Heart left ventricle (tissue), 16 donors: ENCODE measurements at regions not wholly inside any gene's neighbourhood (a gene's known extent, or its start where the extent isn't known, plus 50 kb on each side); places are given as distances from the start of the nearest gene placed in this dataset.

ENCODE experiments used
- ATAC-seq, 4 donors: fragments of 200-7000 bp; cut with Tn5 transposase; one replicate each; pipeline ENCODE4 v1.9.1; 2020 to 2022; ENCODE audit warnings: moderate library complexity in 4 of 4, mild to moderate bottlenecking in 3 of 4, moderate number of reproducible peaks in 1 of 4
- DNase-seq, 5 donors: peaks; one replicate each; pipeline ENCODE4 v3.0.0-alpha.2; 2020
- H3K27ac ChIP-seq, 12 donors: fragments of 200-600 bp; sonication (generic) in 4 of 12; one replicate each; pipeline versions ENCODE4 v1.5.0 to v1.8.0; 2016 to 2022; ENCODE audit warnings: mild to moderate bottlenecking in 2 of 12
- H3K27me3 ChIP-seq, 9 donors: fragments of 200-600 bp; sonication (generic) in 2 of 9; one replicate each; pipeline versions ENCODE4 v1.5.1 to v1.8.0; 2016 to 2022; ENCODE audit warnings: mild to moderate bottlenecking in 3 of 9
- H3K36me3 ChIP-seq, 9 donors: fragments of 200-600 bp; sonication (generic) in 2 of 9; one replicate each; pipeline versions ENCODE4 v1.5.0 to v1.8.0; 2018 to 2022; ENCODE audit warnings: mild to moderate bottlenecking in 2 of 9
- H3K4me1 ChIP-seq, 12 donors: fragments of 200-600 bp; sonication (generic) in 4 of 12; one replicate each; pipeline versions ENCODE4 v1.5.0 to v1.8.0; 2016 to 2022; ENCODE audit warnings: mild to moderate bottlenecking in 3 of 12
- H3K4me3 ChIP-seq, 12 donors: fragments of 200-600 bp; sonication (generic) in 4 of 12; one replicate each; pipeline versions ENCODE4 v1.5.0 to v1.8.0; 2017 to 2022; ENCODE audit warnings: mild to moderate bottlenecking in 9 of 12, moderate library complexity in 4 of 12
- H3K9me3 ChIP-seq, 12 donors: fragments of 200-600 bp; sonication (generic) in 4 of 12; one replicate each; pipeline versions ENCODE4 v1.5.0 to v1.8.0; 2016 to 2022; ENCODE audit warnings: mild to moderate bottlenecking in 1 of 12
- POLR2A ChIP-seq, 2 donors: fragments of 450-650 bp; IDR thresholded peaks; one replicate each; pipeline ENCODE4 v1.6.1; 2017; ENCODE audit warnings: antibody characterized with exemption in 2 of 2, mild to moderate bottlenecking in 2 of 2, moderate library complexity in 2 of 2
- WGBS, 4 donors: extraction: QIAGEN DNeasy Blood & Tissue Kit in 2 of 4; methylation state at CpG; one replicate each; pipeline versions ENCODE4 v1.1.5 to v1.1.7; 2013 to 2018; 5-methylcytosine and 5-hydroxymethylcytosine counted together
- intact Hi-C, 10 donors: fragments of 100-400 bp; cut with DNase I; formaldehyde crosslinking; loops; one replicate each; pipeline versions ENCODE4 v1.11.1 to v1.14.2; 2022
- TF ChIP-seq, protein P1 (sequence below), 12 donors: fragments of 200-600 bp; sonication (generic) in 4 of 12; IDR thresholded peaks; one replicate each; pipeline versions ENCODE4 v1.5.0 to v1.8.0; 2018 to 2022; ENCODE audit warnings: antibody characterized with exemption in 12 of 12, mild to moderate bottlenecking in 5 of 12
- donor health status: ischemic (EF 13 %, LVEDD 7.1; RV severe dilation, severe dysfunction).
- donor health status: healthy with polysubstance abuse.
- donor health status: DM: no; HTN: yes; CAD: no.
- donor health status: DM: no; HTN: no; CAD: no.
- donor health status: ischemic (EF 25% LVEDD 6.9; RV normal size, moderate dysfunction).
- donor health status: ischemic (EF 25% LVEDD 5.7; RV mildly dilated, moderate dysfunction).
- donor health status: healthy.
- donor health status: DM: yes; HTN: yes; CAD: no.
- donor health status: ischemic (EF 35%, LVEDD 5.7; RV mildly dilated, moderate dysfunction).
- donor health status: nonischemic (EF 11% LVEDD 7.7; RV severe dilation, severe dysfunction).
- donor health status: DM: yes; HTN: yes; CAD: no.
- donor health status: PGD.
- donor health status: ischemic (EF 29% LVEDD 5.4; RV normal size, mild dysfunction).
- donor health status: nonischemic (EF 23%, LVEDD 6.1; RV moderate dilation, normal function).

DNA sequence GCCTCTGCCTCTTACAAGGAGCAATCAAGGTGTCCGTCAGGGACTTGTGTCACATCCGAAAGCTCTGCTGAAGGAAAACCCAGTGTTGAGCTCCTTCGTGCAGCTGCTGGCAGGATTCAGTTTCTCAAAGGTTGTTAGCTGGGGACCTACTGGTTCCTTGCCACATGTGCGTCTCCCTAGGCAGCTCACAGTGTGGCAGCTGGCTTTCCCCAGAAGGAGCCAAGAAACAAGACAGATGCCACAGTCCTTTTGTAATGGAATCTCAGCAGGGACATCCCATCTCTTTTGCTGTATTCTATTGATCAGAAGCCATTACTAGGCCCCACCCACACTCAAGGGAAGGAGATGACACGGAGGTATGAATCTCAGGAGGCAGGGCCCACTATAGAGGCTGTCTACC lies 488.8 kb downstream of the CD83 start:
- no peaks in the 10 kb centered on the region for H3K36me3 ChIP-seq
- no peak overlapping the region for H3K4me3 ChIP-seq
- no peak for TF ChIP-seq POLR2A (IDR thresholded peaks at IDR 0.05)
- TF ChIP-seq, protein P1, sequence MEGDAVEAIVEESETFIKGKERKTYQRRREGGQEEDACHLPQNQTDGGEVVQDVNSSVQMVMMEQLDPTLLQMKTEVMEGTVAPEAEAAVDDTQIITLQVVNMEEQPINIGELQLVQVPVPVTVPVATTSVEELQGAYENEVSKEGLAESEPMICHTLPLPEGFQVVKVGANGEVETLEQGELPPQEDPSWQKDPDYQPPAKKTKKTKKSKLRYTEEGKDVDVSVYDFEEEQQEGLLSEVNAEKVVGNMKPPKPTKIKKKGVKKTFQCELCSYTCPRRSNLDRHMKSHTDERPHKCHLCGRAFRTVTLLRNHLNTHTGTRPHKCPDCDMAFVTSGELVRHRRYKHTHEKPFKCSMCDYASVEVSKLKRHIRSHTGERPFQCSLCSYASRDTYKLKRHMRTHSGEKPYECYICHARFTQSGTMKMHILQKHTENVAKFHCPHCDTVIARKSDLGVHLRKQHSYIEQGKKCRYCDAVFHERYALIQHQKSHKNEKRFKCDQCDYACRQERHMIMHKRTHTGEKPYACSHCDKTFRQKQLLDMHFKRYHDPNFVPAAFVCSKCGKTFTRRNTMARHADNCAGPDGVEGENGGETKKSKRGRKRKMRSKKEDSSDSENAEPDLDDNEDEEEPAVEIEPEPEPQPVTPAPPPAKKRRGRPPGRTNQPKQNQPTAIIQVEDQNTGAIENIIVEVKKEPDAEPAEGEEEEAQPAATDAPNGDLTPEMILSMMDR (IDR thresholded peaks at IDR 0.05) = no peak
- WGBS, 4 donors = 96 to 98% (median 97%) methylated on average over 5 of the region's 5 CpGs
- DNase-seq (no peak), ATAC-seq (no peak)
- H3K9me3 ChIP-seq = no peaks in the 10 kb centered on the region
- intact Hi-C loops = no loop called here
- H3K4me1 ChIP-seq = no peaks in the 10 kb centered on the region
- no peaks in the 10 kb centered on the region for H3K27me3 ChIP-seq
- H3K27ac ChIP-seq = no peak overlapping the region

- H3K9me3 ChIP-seq = peaks cover 0 to 1% (median 0%) of the 10 kb centered on the region in 12 donors
- no peak for DNase-seq
- H3K4me1 ChIP-seq = peaks cover 0 to 4% (median 0%) of the 10 kb centered on the region in 12 donors
- H3K36me3 ChIP-seq = no peaks in the 10 kb centered on the region
- no peak overlapping the region for H3K4me3 ChIP-seq
- ATAC-seq = no peak
- intact Hi-C loops = no loop called here
- H3K27ac ChIP-seq = no peak overlapping the region
- 93 to 98% (median 96%) methylated on average over 4 of the region's 4 CpGs for WGBS, 4 donors
- TF ChIP-seq, protein P1 (IDR thresholded peaks at IDR 0.05) = no peak
- TF ChIP-seq POLR2A (IDR thresholded peaks at IDR 0.05) = no peak
- H3K27me3 ChIP-seq = no peaks in the 10 kb centered on the region
These were observed 492.6 kb downstream of the CD83 start for GRCh38 chr6:14610141-14610540.

- 72 to 84% (median 79%) methylated on average over 14 of the region's 14 CpGs for WGBS, 4 donors
- DNase-seq (no peak), ATAC-seq (no peak)
- Histone ChIP-seq H3K9me3 (peaks cover 0 to 16% (median 8%) of the 10 kb centered on the region in 12 donors), H3K27ac (no peak overlapping the region), H3K4me3 (no peak overlapping the region), H3K27me3 (no peaks in the 10 kb centered on the region), H3K4me1 (peaks cover 0 to 4% (median 0%) of the 10 kb centered on the region in 12 donors), H3K36me3 (no peaks in the 10 kb centered on the region)
- intact Hi-C loops = no loop called here
- TF ChIP-seq, protein P1 (IDR thresholded peaks at IDR 0.05) = no peak
- no peak for TF ChIP-seq POLR2A (IDR thresholded peaks at IDR 0.05)
These were observed 494.7 kb downstream of the CD83 start for GRCh38 chr6:14612016-14612980.

- TF ChIP-seq, protein P1 (IDR thresholded peaks at IDR 0.05) = no peak
- TF ChIP-seq POLR2A (IDR thresholded peaks at IDR 0.05) = no peak
- no peak overlapping the region for H3K4me3 ChIP-seq
- intact Hi-C loops = no loop called here
These were observed 497.1 kb downstream of the CD83 start for GRCh38 chr6:14614631-14615030.

More at GRCh38 chr6:14614631-14615030, 497.1 kb downstream of the CD83 start:
- peaks cover 0 to 16% (median 8%) of the 10 kb centered on the region in 12 donors for H3K9me3 ChIP-seq
- no peaks in the 10 kb centered on the region for H3K27me3 ChIP-seq
- H3K27ac ChIP-seq = no peak overlapping the region
- WGBS, 4 donors = 79 to 90% (median 85%) methylated on average over 2 of the region's 2 CpGs
- H3K36me3 ChIP-seq = no peaks in the 10 kb centered on the region
- no peak for DNase-seq
- H3K4me1 ChIP-seq = peaks cover 0 to 4% (median 0%) of the 10 kb centered on the region in 12 donors
- no peak for ATAC-seq
